ENCODE measurements at regions not wholly inside any gene's neighbourhood (a gene's known extent, or its start where the extent isn't known, plus 50 kb on each side); places are given as distances from the start of the nearest gene placed in this dataset.

DNA sequence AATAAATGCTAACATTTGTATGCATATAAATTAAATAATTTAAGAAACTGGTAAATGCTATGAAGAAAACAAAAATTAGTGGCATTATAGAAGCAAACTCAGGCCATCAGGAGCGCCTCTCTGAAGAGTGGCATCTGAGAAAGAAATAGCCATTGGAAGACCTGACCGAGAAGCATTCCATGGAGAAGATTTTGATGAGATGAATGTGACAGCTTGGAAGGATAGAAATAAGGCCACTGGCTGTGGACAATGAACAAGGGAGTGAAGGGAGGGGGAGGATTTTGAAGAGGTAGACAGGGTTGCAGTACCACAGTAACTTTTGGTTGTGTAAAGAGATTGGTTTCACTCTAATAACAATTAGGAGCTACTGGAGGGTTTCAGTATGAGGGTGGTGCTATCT lies 436.7 kb downstream of the CCSER2 start:
- TF ChIP-seq CTCF (IDR thresholded peaks at IDR 0.05 in 4 of 5, conservative IDR thresholded peaks at IDR 0.05 in 1 of 5) (no peak), POLR2A (IDR thresholded peaks at IDR 0.05) (no peak)
